HepG2 (cell line): ENCODE measurements at regions not wholly inside any gene's neighbourhood (a gene's known extent, or its start where the extent isn't known, plus 50 kb on each side); places are given as distances from the start of the nearest gene placed in this dataset.
A peak's percentile ranks its signal among the peaks of the same experiment; 100 is the strongest.

Experiments used
- ATAC-seq: fragments of 200-7000 bp; cut with Tn5 transposase; 3 replicates; pipeline ENCODE4 v1.9.1; 2020; ENCODE audit warnings: mild to moderate bottlenecking, moderate library complexity
- BruUV-seq: library from RNA; stranded (reverse); fragments of 400-500 nt; replicated peaks from 2 replicates; lab custom pipeline; 2021; lab: Mats Ljungman, UMichigan
- CTCF ChIA-PET: fragments of 300-600 bp; formaldehyde crosslinking; extraction: SDS; loops from one replicate; lab custom pipeline; 2021; ENCODE audit warnings: low total read pairs, inconsistent platforms, low intra/inter-chr PET ratio; lab: Yijun Ruan, JAX
- POLR2A ChIA-PET: fragments of 350-600 bp; sonication (Branson Sonifier 250); formaldehyde crosslinking; loops from one replicate; lab custom pipeline; 2020; ENCODE audit warnings: antibody characterized with exemption, inconsistent platforms; lab: Yijun Ruan, JAX
- DNase-seq: peaks from one replicate; pipeline ENCODE4 v3.0.0-alpha.2; 2015; ENCODE audit warnings: low spot score
- FAIRE-seq: peaks from 3 replicates; lab custom pipeline; 2011; peaks lifted over from hg19 to GRCh38; lab: Jason Lieb, UNC
- H2AFZ ChIP-seq: one replicate; pipeline ENCODE4 v1.6.1; 2011; ENCODE audit warnings: low read length, inconsistent platforms
- H3K27ac ChIP-seq: fragments of 300-600 bp; 3 replicates; pipeline ENCODE4 v1.8.0; 2011; ENCODE audit warnings: mixed run types, mild to moderate bottlenecking, mixed read lengths, low read length, inconsistent platforms; ENCODE audit not compliant: insufficient read depth; ENCODE audit errors: extremely low read length
- H3K27me3 ChIP-seq, 2 experiments: fragments of 200-600 bp in 1 of 2; 2 replicates in 1 of 2; 3 replicates in 1 of 2; pipeline versions ENCODE4 v1.6.0 to v1.8.0; 2011; ENCODE audit warnings: low read length in 2 of 2, mild to moderate bottlenecking in 2 of 2, moderate library complexity in 2 of 2, inconsistent platforms in 1 of 2; ENCODE audit not compliant: insufficient read depth in 2 of 2, control insufficient read depth in 1 of 2
- H3K36me3 ChIP-seq, 2 experiments: fragments of 200-600 bp in 1 of 2; replicated peaks in 1 of 2; 2 replicates in 1 of 2; 3 replicates in 1 of 2; pipeline versions ENCODE4 v1.5.1 to v1.8.0; 2011; ENCODE audit warnings: low read length in 2 of 2, inconsistent platforms in 1 of 2; ENCODE audit not compliant: insufficient read depth in 2 of 2, control insufficient read depth in 1 of 2
- H3K4me1 ChIP-seq: 2 replicates; pipeline ENCODE4 v1.5.1; 2012; ENCODE audit warnings: low read length, inconsistent platforms; ENCODE audit not compliant: insufficient read depth
- H3K4me2 ChIP-seq: 2 replicates; pipeline ENCODE4 v1.6.0; 2011; ENCODE audit warnings: low read depth, low read length, inconsistent platforms
- H3K4me3 ChIP-seq, 3 experiments: fragments of 200-600 bp in 1 of 3; sonication (generic), shearing (Covaris generic) in 1 of 3; replicated peaks in 1 of 3; 2 replicates each; pipeline ENCODE4 v1.5.1; 2011 to 2016; ENCODE audit warnings: low read length in 3 of 3, inconsistent platforms in 2 of 3, low read depth in 2 of 3, mild to moderate bottlenecking in 2 of 3, control low read depth in 1 of 3, mixed read lengths in 1 of 3; ENCODE audit not compliant: insufficient read depth in 1 of 3
- H3K79me2 ChIP-seq: one replicate; pipeline ENCODE4 v1.6.1; 2011; ENCODE audit warnings: low read length, inconsistent platforms; ENCODE audit not compliant: insufficient read depth
- H3K9ac ChIP-seq: 2 replicates; pipeline ENCODE4 v1.6.0; 2011; ENCODE audit warnings: mild to moderate bottlenecking, low read depth, low read length, inconsistent platforms; ENCODE audit not compliant: insufficient read depth
- H3K9me3 ChIP-seq: 2 replicates; pipeline ENCODE4 v1.5.1; 2012; ENCODE audit warnings: mild to moderate bottlenecking, low read length
- H4K20me1 ChIP-seq: 2 replicates; pipeline ENCODE4 v1.6.0; 2011; ENCODE audit warnings: inconsistent platforms, mild to moderate bottlenecking, low read length, moderate library complexity; ENCODE audit not compliant: insufficient read depth
- AKAP8 ChIP-seq: sonication (generic); formaldehyde crosslinking; IDR thresholded peaks from 2 replicates; pipeline ENCODE4 v1.5.1; 2020; ENCODE audit warnings: mild to moderate bottlenecking, missing genetic modification reagents
- HNRNPL ChIP-seq: fragments of 200-400 bp; formaldehyde crosslinking; IDR thresholded peaks from 2 replicates; pipeline ENCODE4 v1.6.1; 2017; ENCODE audit warnings: mild to moderate bottlenecking, low read depth, low read length
- MYNN ChIP-seq: sonication (generic); formaldehyde crosslinking; IDR thresholded peaks from 2 replicates; pipeline ENCODE4 v1.4.0; 2020; ENCODE audit warnings: mild to moderate bottlenecking, low read depth, missing genetic modification reagents
- NFE2L2 ChIP-seq: fragments of 150-350 bp; IDR thresholded peaks from 2 replicates; pipeline ENCODE4 v1.6.1; 2014; ENCODE audit warnings: low read length
- TEAD3 ChIP-seq: optimal IDR thresholded peaks from 2 replicates; pipeline ENCODE3; 2016; ENCODE audit warnings: borderline replicate concordance
- ZNF292 ChIP-seq: sonication (generic); formaldehyde crosslinking; IDR thresholded peaks from 2 replicates; pipeline ENCODE4 v1.8.1; 2022; ENCODE audit warnings: mild to moderate bottlenecking, low read depth, missing genetic modification reagents, borderline replicate concordance
- WGBS: methylation state at CpG from one replicate; pipeline ENCODE4 v1.1.6; 2017; ENCODE audit warnings: low lambda C conversion rate; 5-methylcytosine and 5-hydroxymethylcytosine counted together
- in situ Hi-C: cut with HindIII; loops from 2 replicates; pipeline ENCODE4 v1.10.0; 2017; ENCODE audit warnings: low pct_unique_long_range_greater_than_20kb; ENCODE audit not compliant: extremely low pct_ligation_motif_present
- intact Hi-C: fragments of 100-400 bp; cut with micrococcal nuclease; formaldehyde crosslinking; loops from one replicate; pipeline ENCODE4 v1.10.0; 2022; ENCODE audit not compliant: unreplicated experiment
- TF ChIP-seq, protein P1 (sequence below): IDR thresholded peaks from 2 replicates; pipeline ENCODE4 v1.4.0; 2020; ENCODE audit warnings: mild to moderate bottlenecking, missing genetic modification reagents
- TF ChIP-seq, protein P2 (sequence below): IDR thresholded peaks from 2 replicates; pipeline ENCODE4 v1.6.1; 2016; ENCODE audit warnings: low read depth, borderline replicate concordance

DNA sequence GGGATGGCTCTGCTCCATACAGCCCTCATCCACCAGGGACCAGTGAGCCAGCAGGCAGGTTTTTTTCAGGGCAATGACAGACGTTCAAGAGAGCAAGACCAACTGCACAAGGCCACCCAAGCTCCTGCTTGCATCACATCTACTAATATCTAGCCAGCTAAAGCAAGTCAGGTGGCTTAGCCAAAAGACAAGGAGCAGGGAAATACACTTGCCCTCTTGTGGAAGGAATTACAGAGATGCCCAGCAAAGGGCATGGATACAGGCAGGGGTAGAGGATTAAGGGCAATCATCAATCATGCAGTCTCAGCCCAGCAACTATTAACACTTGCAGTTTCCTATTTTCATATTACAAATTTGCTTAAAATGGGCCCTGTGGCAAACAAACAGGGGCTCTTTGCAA is 81.5 kb upstream of the NTRK3 start:
- no peaks in the 10 kb centered on the region for H4K20me1 ChIP-seq
- H3K4me3 ChIP-seq, result no peak overlapping the region
- intact Hi-C loops, result no loop called here
- H3K27ac ChIP-seq, result no peak overlapping the region
- H3K79me2 ChIP-seq, result no peaks in the 10 kb centered on the region
- DNase-seq (no peak), ATAC-seq (no peak; the same call in 2 of the 3 replicates), FAIRE-seq (no peak)
- in situ Hi-C loops, result no loop called here
- peak; percentile 32 for TF ChIP-seq TEAD3 (CRISPR knock-in tag)
- TF ChIP-seq HNRNPL, result no peak
- H2AFZ ChIP-seq, result no peak overlapping the region
- WGBS, result 0% methylated on average over 1 of the region's 1 CpG
- H3K4me2 ChIP-seq, result no peak overlapping the region
- H3K9me3 ChIP-seq, result no peaks in the 10 kb centered on the region
- H3K36me3 ChIP-seq, result no peaks in the 10 kb centered on the region
- no peak overlapping the region for H3K9ac ChIP-seq
- BruUV-seq, result no TSS peak
- no peaks in the 10 kb centered on the region for H3K27me3 ChIP-seq
- H3K4me1 ChIP-seq, result no peaks in the 10 kb centered on the region
- ChIA-PET POLR2A (no interaction called here), CTCF (no interaction called here)

DNA sequence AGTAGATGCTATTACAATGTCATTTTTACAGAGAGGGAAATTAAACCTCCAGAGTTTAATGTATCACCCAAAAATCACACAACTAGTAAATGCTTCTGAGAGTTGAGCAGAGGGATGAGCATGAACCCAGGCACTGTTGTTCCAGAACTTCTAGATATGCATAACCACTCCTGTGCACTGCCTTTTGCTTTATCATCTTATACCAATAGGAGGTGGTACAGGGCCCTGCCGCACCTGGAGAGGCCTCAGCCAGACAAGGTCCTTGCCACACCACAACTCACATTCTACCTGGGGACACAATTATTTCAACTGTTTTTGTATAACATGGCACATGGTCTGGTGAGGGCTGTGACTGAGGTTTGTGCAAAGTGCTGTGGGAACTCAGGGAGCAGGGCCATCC is 78.5 kb upstream of the NTRK3 start:
- no peak for FAIRE-seq

DNA sequence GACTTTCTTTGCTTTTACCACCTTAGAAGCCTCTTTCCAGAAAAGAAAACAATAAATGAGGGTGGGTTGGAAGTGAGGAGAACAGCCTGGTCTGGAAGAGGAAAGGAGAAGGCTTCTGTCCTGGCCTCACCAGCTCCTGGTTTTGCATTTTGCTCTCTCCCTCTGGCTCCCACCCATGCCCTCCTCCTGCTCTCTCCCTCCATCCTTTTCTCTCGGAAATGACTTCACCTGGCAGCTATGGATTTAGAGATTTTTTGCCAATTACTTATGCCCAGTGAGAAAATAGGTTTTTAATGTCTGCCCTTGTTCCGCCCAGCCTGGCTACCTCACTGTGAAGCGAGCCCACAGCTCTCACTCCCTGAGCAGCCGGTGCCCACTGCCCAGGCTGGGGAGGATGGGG is 77.9 kb upstream of the NTRK3 start:
- intact Hi-C loops, result no loop called here
- H3K79me2 ChIP-seq, result no peaks in the 10 kb centered on the region
- H2AFZ ChIP-seq, result no peak overlapping the region
- H3K4me3 ChIP-seq, result no peak overlapping the region
- TF ChIP-seq ZNF292 (CRISPR knock-in tag) (no peak), MYNN (CRISPR knock-in tag) (no peak)
- TF ChIP-seq, protein P1, sequence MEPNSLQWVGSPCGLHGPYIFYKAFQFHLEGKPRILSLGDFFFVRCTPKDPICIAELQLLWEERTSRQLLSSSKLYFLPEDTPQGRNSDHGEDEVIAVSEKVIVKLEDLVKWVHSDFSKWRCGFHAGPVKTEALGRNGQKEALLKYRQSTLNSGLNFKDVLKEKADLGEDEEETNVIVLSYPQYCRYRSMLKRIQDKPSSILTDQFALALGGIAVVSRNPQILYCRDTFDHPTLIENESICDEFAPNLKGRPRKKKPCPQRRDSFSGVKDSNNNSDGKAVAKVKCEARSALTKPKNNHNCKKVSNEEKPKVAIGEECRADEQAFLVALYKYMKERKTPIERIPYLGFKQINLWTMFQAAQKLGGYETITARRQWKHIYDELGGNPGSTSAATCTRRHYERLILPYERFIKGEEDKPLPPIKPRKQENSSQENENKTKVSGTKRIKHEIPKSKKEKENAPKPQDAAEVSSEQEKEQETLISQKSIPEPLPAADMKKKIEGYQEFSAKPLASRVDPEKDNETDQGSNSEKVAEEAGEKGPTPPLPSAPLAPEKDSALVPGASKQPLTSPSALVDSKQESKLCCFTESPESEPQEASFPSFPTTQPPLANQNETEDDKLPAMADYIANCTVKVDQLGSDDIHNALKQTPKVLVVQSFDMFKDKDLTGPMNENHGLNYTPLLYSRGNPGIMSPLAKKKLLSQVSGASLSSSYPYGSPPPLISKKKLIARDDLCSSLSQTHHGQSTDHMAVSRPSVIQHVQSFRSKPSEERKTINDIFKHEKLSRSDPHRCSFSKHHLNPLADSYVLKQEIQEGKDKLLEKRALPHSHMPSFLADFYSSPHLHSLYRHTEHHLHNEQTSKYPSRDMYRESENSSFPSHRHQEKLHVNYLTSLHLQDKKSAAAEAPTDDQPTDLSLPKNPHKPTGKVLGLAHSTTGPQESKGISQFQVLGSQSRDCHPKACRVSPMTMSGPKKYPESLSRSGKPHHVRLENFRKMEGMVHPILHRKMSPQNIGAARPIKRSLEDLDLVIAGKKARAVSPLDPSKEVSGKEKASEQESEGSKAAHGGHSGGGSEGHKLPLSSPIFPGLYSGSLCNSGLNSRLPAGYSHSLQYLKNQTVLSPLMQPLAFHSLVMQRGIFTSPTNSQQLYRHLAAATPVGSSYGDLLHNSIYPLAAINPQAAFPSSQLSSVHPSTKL (CRISPR knock-in tag), result no peak
- TF ChIP-seq, protein P2, sequence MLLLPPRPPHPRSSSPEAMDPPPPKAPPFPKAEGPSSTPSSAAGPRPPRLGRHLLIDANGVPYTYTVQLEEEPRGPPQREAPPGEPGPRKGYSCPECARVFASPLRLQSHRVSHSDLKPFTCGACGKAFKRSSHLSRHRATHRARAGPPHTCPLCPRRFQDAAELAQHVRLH (CRISPR knock-in tag), result no peak
- TF ChIP-seq, all 625 proteins: peak for 0
- Histone ChIP-seq H4K20me1 (no peaks in the 10 kb centered on the region), H3K9ac (no peak overlapping the region), H3K4me2 (no peak overlapping the region), H3K36me3 (no peaks in the 10 kb centered on the region), H3K9me3 (no peaks in the 10 kb centered on the region), H3K27ac (no peak overlapping the region), H3K27me3 (no peaks in the 10 kb centered on the region), H3K4me1 (no peaks in the 10 kb centered on the region)
- ATAC-seq (no peak), DNase-seq (no peak), FAIRE-seq (no peak)
- ChIA-PET CTCF (no interaction called here), POLR2A (no interaction called here)
- BruUV-seq, result no TSS peak
- WGBS, result 0% methylated on average over 4 of the region's 4 CpGs
- in situ Hi-C loops, result no loop called here

More for the DNA sequence above, 78.5 kb upstream of the NTRK3 start:
- Histone ChIP-seq H3K4me1 (no peaks in the 10 kb centered on the region), H3K9ac (no peak overlapping the region), H2AFZ (no peak overlapping the region), H3K4me3 (no peak overlapping the region), H3K79me2 (no peaks in the 10 kb centered on the region), H4K20me1 (no peaks in the 10 kb centered on the region), H3K27ac (no peak overlapping the region), H3K36me3 (no peaks in the 10 kb centered on the region)
- no peak for DNase-seq
- no peak for ATAC-seq
- 0% methylated on average over 1 of the region's 1 CpG for WGBS
- TF ChIP-seq NFE2L2 (no peak), AKAP8 (CRISPR knock-in tag) (no peak)
- TF ChIP-seq, all 625 proteins: peak for 0
- Histone ChIP-seq H3K4me2 (no peak overlapping the region), H3K27me3 (no peaks in the 10 kb centered on the region), H3K9me3 (no peaks in the 10 kb centered on the region)
- POLR2A ChIA-PET, result no interaction called here
- in situ Hi-C loops, result no loop called here
- CTCF ChIA-PET, result no interaction called here
- no TSS peak for BruUV-seq
- intact Hi-C loops, result no loop called here
